SU-DHL-6 (cell line): ENCODE measurements at regions not wholly inside any gene's neighbourhood (a gene's known extent, or its start where the extent isn't known, plus 50 kb on each side); places are given as distances from the start of the nearest gene placed in this dataset.

Experiments
- CTCF ChIP-seq: fragments of 200-600 bp; sonication (generic); IDR thresholded peaks from one replicate; pipeline ENCODE4 v1.5.1; 2017; ENCODE audit warnings: antibody characterized with exemption, mild to moderate bottlenecking, low read length, moderate library complexity; ENCODE audit not compliant: insufficient read depth, poor library complexity, severe bottlenecking
- EZH2phosphoT487 ChIP-seq: fragments of 200-600 bp; sonication (generic), shearing (Covaris generic); conservative IDR thresholded peaks from 2 replicates; pipeline ENCODE4 v1.6.1; 2018; ENCODE audit warnings: mild to moderate bottlenecking, antibody characterized with exemption, low read length, moderate library complexity, mixed read lengths

GRCh38 chr13:30022256-30022655, 171.8 kb upstream of the UBL3 start:
- no peak for TF ChIP-seq CTCF
- TF ChIP-seq EZH2phosphoT487: no peak
